SK-N-SH (cell line): ENCODE measurements at regions not wholly inside any gene's neighbourhood (a gene's known extent, or its start where the extent isn't known, plus 50 kb on each side); places are given as distances from the start of the nearest gene placed in this dataset.

Experiments used
- CTCF ChIA-PET: fragments of 300-600, 350-600 bp; formaldehyde crosslinking; extraction: SDS; loops from one replicate; lab custom pipeline; 2021; lab: Yijun Ruan, JAX
- POLR2A ChIA-PET: fragments of 350-600 bp; sonication (Branson Sonifier 250); formaldehyde crosslinking; extraction: SDS; loops from one replicate; lab custom pipeline; 2020; ENCODE audit warnings: antibody characterized with exemption, inconsistent platforms; lab: Yijun Ruan, JAX
- DNase-seq: peaks from one replicate; pipeline ENCODE4 v3.0.0; 2012
- H2AFZ ChIP-seq: fragments of 200-600 bp; sonication (generic); 2 replicates; pipeline ENCODE4 v1.8.1; 2016; ENCODE audit warnings: antibody characterized with exemption, mild to moderate bottlenecking, low read depth
- H3F3A ChIP-seq: fragments of 200-600 bp; sonication (generic); replicated peaks from 2 replicates; pipeline ENCODE3; 2016; ENCODE audit warnings: antibody characterized with exemption, mild to moderate bottlenecking; ENCODE audit not compliant: insufficient read depth
- H3K27ac ChIP-seq, 2 experiments: fragments of 200-500 bp in 1 of 2; fragments of 200-600 bp in 1 of 2; sonication (Bioruptor generic) in 1 of 2; sonication (generic), shearing (Covaris generic) in 1 of 2; 2 replicates each; pipeline versions ENCODE4 v1.5.1 to v1.6.1; 2014 to 2016; ENCODE audit warnings: low read depth in 2 of 2, inconsistent platforms in 1 of 2, low read length in 1 of 2, mild to moderate bottlenecking in 1 of 2, mixed read lengths in 1 of 2
- H3K27me3 ChIP-seq: fragments of 200-600 bp; sonication (generic), shearing (Covaris generic); 2 replicates; pipeline ENCODE4 v1.6.1; 2016; ENCODE audit warnings: mixed run types; ENCODE audit not compliant: insufficient read depth
- H3K36me3 ChIP-seq, 2 experiments: fragments of 200-500 bp in 1 of 2; fragments of 200-600 bp in 1 of 2; sonication (Bioruptor generic) in 1 of 2; sonication (generic) in 1 of 2; replicated peaks in 1 of 2; 2 replicates each; pipeline versions ENCODE3 to v1.5.1; 2014 to 2016; ENCODE audit warnings: low read length in 1 of 2, mild to moderate bottlenecking in 1 of 2; ENCODE audit not compliant: insufficient read depth in 2 of 2, control insufficient read depth in 1 of 2
- H3K4me1 ChIP-seq, 2 experiments: fragments of 200-500 bp in 1 of 2; fragments of 200-600 bp in 1 of 2; sonication (Bioruptor generic) in 1 of 2; sonication (generic), shearing (Covaris generic) in 1 of 2; 2 replicates each; pipeline versions ENCODE4 v1.5.1 to v1.6.1; 2014 to 2016; ENCODE audit warnings: low read depth in 1 of 2, low read length in 1 of 2, mixed run types in 1 of 2; ENCODE audit not compliant: insufficient read depth in 2 of 2, control insufficient read depth in 1 of 2
- H3K4me2 ChIP-seq: fragments of 200-600 bp; sonication (generic), shearing (Covaris generic); 2 replicates; pipeline ENCODE4 v1.6.1; 2017; ENCODE audit warnings: mixed run types
- H3K4me3 ChIP-seq, 2 experiments: fragments of 200-500 bp in 1 of 2; fragments of 200-600 bp in 1 of 2; sonication (Bioruptor generic) in 1 of 2; sonication (generic), shearing (Covaris generic) in 1 of 2; 2 replicates each; pipeline versions ENCODE4 v1.5.1 to v1.8.1; 2014 to 2016; ENCODE audit warnings: low read depth in 2 of 2, inconsistent platforms in 1 of 2, low read length in 1 of 2, mild to moderate bottlenecking in 1 of 2, mixed read lengths in 1 of 2, moderate library complexity in 1 of 2
- H3K79me2 ChIP-seq: fragments of 200-600 bp; sonication (generic); 2 replicates; pipeline ENCODE4 v1.8.1; 2017; ENCODE audit warnings: mild to moderate bottlenecking; ENCODE audit not compliant: insufficient read depth
- H3K9ac ChIP-seq: fragments of 200-600 bp; sonication (generic); 2 replicates; pipeline ENCODE4 v1.6.1; 2017; ENCODE audit warnings: mixed run types
- H3K9me2 ChIP-seq: fragments of 200-600 bp; sonication (generic); 2 replicates; pipeline ENCODE4 v1.6.1; 2017; ENCODE audit warnings: mixed run types
- H3K9me3 ChIP-seq: fragments of 200-600 bp; sonication (generic); 2 replicates; pipeline ENCODE4 v1.6.1; 2017; ENCODE audit warnings: mixed run types, mild to moderate bottlenecking, moderate library complexity
- H4K20me1 ChIP-seq: fragments of 200-600 bp; sonication (generic); 2 replicates; pipeline ENCODE4 v1.6.1; 2017; ENCODE audit warnings: mild to moderate bottlenecking, mixed run types; ENCODE audit not compliant: insufficient read depth
- CHD2 ChIP-seq: fragments of 150-350 bp; IDR thresholded peaks from 2 replicates; pipeline ENCODE4 v1.6.1; 2018; ENCODE audit warnings: low read length; ENCODE audit not compliant: partially characterized antibody
- ELF1 ChIP-seq: IDR thresholded peaks from 2 replicates; pipeline ENCODE4 v1.4.0; 2012
- EP300 ChIP-seq, 2 experiments: IDR thresholded peaks; 2 replicates each; pipeline versions ENCODE4 v1.4.0 to v1.6.1; 2012; ENCODE audit warnings: borderline replicate concordance in 1 of 2, low read depth in 1 of 2, low read length in 1 of 2
- FOXJ3 ChIP-seq: sonication (generic); formaldehyde crosslinking; IDR thresholded peaks from 2 replicates; pipeline ENCODE4 v1.5.1; 2020; ENCODE audit warnings: mild to moderate bottlenecking, missing genetic modification reagents
- FOXM1 ChIP-seq: IDR thresholded peaks from 2 replicates; pipeline ENCODE4 v1.4.0; 2012; ENCODE audit warnings: low read depth, mild to moderate bottlenecking
- GABPA ChIP-seq: IDR thresholded peaks from 2 replicates; pipeline ENCODE4 v1.4.0; 2012; ENCODE audit warnings: low read depth, mild to moderate bottlenecking
- GATA2 ChIP-seq: sonication (generic); formaldehyde crosslinking; IDR thresholded peaks from 2 replicates; pipeline ENCODE4 v1.5.0; 2020; ENCODE audit warnings: mild to moderate bottlenecking, missing genetic modification reagents
- MEF2A ChIP-seq: IDR thresholded peaks from 2 replicates; pipeline ENCODE4 v1.4.0; 2012; ENCODE audit warnings: low read depth, borderline replicate concordance
- MXI1 ChIP-seq: IDR thresholded peaks from 2 replicates; pipeline ENCODE4 v1.6.1; 2012; ENCODE audit warnings: mild to moderate bottlenecking, low read depth, low read length, improper control_type of control experiment
- POLR2AphosphoS5 ChIP-seq: IDR thresholded peaks from 2 replicates; pipeline ENCODE4 v1.6.1; 2012; ENCODE audit warnings: low read depth, low read length
- RAD21 ChIP-seq: IDR thresholded peaks from 2 replicates; pipeline ENCODE4 v1.6.1; 2012; ENCODE audit warnings: mild to moderate bottlenecking, low read length
- REST ChIP-seq: IDR thresholded peaks from 2 replicates; pipeline ENCODE4 v1.6.1; 2012; ENCODE audit warnings: mild to moderate bottlenecking, low read depth, low read length, moderate library complexity
- RFX5 ChIP-seq: IDR thresholded peaks from 2 replicates; pipeline ENCODE4 v1.6.1; 2012; ENCODE audit warnings: mild to moderate bottlenecking, improper control_type of control experiment, low read length
- SMC3 ChIP-seq: IDR thresholded peaks from 2 replicates; pipeline ENCODE4 v1.6.1; 2012; ENCODE audit warnings: low read depth, low read length, improper control_type of control experiment
- TAF1 ChIP-seq: IDR thresholded peaks from 2 replicates; pipeline ENCODE4 v1.6.1; 2012; ENCODE audit warnings: low read depth, mild to moderate bottlenecking, low read length, moderate library complexity, borderline replicate concordance
- TCF12 ChIP-seq: IDR thresholded peaks from 2 replicates; pipeline ENCODE4 v1.4.0; 2012
- USF1 ChIP-seq: IDR thresholded peaks from 2 replicates; pipeline ENCODE4 v1.4.0; 2012; ENCODE audit warnings: low read depth, borderline replicate concordance
- YY1 ChIP-seq: IDR thresholded peaks from 2 replicates; pipeline ENCODE4 v1.4.0; 2012; ENCODE audit warnings: low read depth, mild to moderate bottlenecking
- WGBS: methylation state at CpG from one replicate; pipeline ENCODE4 v1.1.6; 2017; ENCODE audit warnings: low lambda C conversion rate; 5-methylcytosine and 5-hydroxymethylcytosine counted together
- TF ChIP-seq, protein P1 (sequence below): IDR thresholded peaks from 2 replicates; pipeline ENCODE4 v1.4.0; 2012; ENCODE audit warnings: low read depth
- TF ChIP-seq, protein P2 (sequence below): fragments of 150-350 bp; IDR thresholded peaks from 2 replicates; pipeline ENCODE4 v1.6.1; 2016; ENCODE audit warnings: mild to moderate bottlenecking, low read depth, low read length

DNA sequence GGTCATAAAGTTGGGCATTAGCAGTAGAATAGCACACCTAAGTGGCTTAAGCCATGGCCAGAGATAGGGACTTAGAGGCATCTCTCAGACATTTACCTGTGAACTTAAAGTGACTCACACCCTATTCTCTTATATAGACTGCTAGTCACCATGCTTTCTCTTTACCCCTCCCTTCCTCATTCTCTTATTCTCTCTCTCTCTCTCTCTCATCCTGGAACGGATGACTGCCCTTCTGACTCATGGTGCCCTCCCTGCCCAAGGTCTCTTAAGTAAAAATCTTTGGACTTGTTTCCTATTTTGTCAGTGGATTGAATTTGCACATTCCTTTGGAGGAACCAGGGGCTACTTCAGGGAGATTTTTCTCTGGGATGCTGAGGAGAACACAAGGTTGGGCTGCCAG, 58.8 kb downstream of the NPAP1 start:
- no peaks in the 10 kb centered on the region for H3F3A ChIP-seq
- 0% methylated on average over 1 of the region's 1 CpG for WGBS
- DNase-seq = no peak
- H4K20me1 ChIP-seq = no peaks in the 10 kb centered on the region
- no peak overlapping the region for H2AFZ ChIP-seq
- POLR2A ChIA-PET = no interaction called here
- H3K27me3 ChIP-seq = no peaks in the 10 kb centered on the region
- H3K4me3 ChIP-seq = no peak overlapping the region
- H3K9ac ChIP-seq = no peak overlapping the region
- no peaks in the 10 kb centered on the region for H3K9me3 ChIP-seq
- CTCF ChIA-PET = no interaction called here
- TF ChIP-seq FOXM1 = no peak
- TF ChIP-seq TAF1 = no peak
- no peak overlapping the region for H3K4me2 ChIP-seq
- H3K79me2 ChIP-seq = no peaks in the 10 kb centered on the region
- H3K36me3 ChIP-seq = no peaks in the 10 kb centered on the region
- no peaks in the 10 kb centered on the region for H3K9me2 ChIP-seq
- H3K4me1 ChIP-seq = no peaks in the 10 kb centered on the region
- no peak overlapping the region for H3K27ac ChIP-seq

DNA sequence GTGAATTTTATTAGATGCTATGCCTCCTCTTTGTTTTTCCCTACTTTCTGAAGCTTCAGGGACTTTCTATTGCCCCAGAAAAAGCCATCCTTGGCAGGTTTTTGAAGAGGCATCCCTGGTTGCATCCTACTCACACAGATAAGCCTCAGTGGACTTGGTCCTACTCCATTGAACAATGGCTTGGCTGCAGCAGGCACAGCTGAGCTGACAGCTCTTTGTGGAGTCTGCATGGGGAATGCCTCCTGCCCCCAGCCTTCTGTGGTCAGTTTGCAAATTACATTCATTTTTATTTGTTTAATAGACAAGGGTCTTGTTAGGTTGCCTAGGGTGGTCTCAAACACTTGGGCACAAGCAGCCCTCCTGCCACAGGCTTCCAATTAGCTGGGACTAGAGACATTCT, 69.7 kb downstream of the NPAP1 start:
- POLR2A ChIA-PET = no interaction called here
- TF ChIP-seq CHD2 (no peak), SMC3 (no peak), FOXJ3 (no peak), TCF12 (no peak), ELF1 (no peak)
- TF ChIP-seq, protein P1, sequence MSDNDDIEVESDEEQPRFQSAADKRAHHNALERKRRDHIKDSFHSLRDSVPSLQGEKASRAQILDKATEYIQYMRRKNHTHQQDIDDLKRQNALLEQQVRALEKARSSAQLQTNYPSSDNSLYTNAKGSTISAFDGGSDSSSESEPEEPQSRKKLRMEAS = no peak
- no peaks in the 10 kb centered on the region for H3K27me3 ChIP-seq
- no peak overlapping the region for H3K4me3 ChIP-seq
- DNase-seq = no peak
- H4K20me1 ChIP-seq = no peaks in the 10 kb centered on the region
- no peaks in the 10 kb centered on the region for H3K9me2 ChIP-seq
- H3K4me1 ChIP-seq = no peaks in the 10 kb centered on the region
- H3K79me2 ChIP-seq = no peaks in the 10 kb centered on the region
- no peak overlapping the region for H2AFZ ChIP-seq
- CTCF ChIA-PET = no interaction called here
- H3K9ac ChIP-seq = no peak overlapping the region
- H3F3A ChIP-seq = no peaks in the 10 kb centered on the region
- no peak overlapping the region for H3K4me2 ChIP-seq
- H3K9me3 ChIP-seq = no peaks in the 10 kb centered on the region
- H3K27ac ChIP-seq = no peak overlapping the region
- no peaks in the 10 kb centered on the region for H3K36me3 ChIP-seq

DNA sequence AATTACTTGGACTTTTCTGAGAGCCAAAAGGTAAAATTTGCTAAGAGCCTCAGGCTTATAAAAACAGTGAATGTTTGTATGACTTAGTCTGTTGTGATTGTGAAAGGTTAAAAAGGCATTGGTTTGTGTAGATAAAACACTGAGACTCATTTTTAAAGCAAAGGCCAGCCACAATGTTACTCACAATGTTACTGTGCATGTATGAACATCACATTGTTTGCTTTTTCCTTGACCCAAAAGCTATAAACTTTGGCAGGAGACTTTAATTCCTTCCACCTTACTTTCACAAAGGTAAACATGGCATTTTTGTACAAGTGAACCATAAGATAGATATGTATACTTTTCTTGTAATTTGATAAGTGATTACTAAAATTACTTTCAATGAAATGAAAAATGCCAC, 70.5 kb downstream of the NPAP1 start:
- H3K27ac ChIP-seq = no peak overlapping the region
- H3F3A ChIP-seq = no peaks in the 10 kb centered on the region
- no peak overlapping the region for H3K4me2 ChIP-seq
- no peaks in the 10 kb centered on the region for H3K9me2 ChIP-seq
- DNase-seq = no peak
- H2AFZ ChIP-seq = no peak overlapping the region
- H3K4me1 ChIP-seq = no peaks in the 10 kb centered on the region
- H3K36me3 ChIP-seq = no peaks in the 10 kb centered on the region
- no peak overlapping the region for H3K9ac ChIP-seq
- no peaks in the 10 kb centered on the region for H3K79me2 ChIP-seq
- CTCF ChIA-PET = no interaction called here
- H3K4me3 ChIP-seq = no peak overlapping the region
- POLR2A ChIA-PET = no interaction called here
- no peaks in the 10 kb centered on the region for H3K27me3 ChIP-seq
- no peaks in the 10 kb centered on the region for H4K20me1 ChIP-seq
- no peaks in the 10 kb centered on the region for H3K9me3 ChIP-seq
- TF ChIP-seq RAD21 = no peak
- no peak for TF ChIP-seq GATA2
- TF ChIP-seq CHD2 = no peak
- TF ChIP-seq YY1 = no peak
- no peak for TF ChIP-seq POLR2AphosphoS5
- no peak for TF ChIP-seq ELF1
- no peak for TF ChIP-seq GABPA
- no peak for TF ChIP-seq MXI1
- TF ChIP-seq, protein P2, sequence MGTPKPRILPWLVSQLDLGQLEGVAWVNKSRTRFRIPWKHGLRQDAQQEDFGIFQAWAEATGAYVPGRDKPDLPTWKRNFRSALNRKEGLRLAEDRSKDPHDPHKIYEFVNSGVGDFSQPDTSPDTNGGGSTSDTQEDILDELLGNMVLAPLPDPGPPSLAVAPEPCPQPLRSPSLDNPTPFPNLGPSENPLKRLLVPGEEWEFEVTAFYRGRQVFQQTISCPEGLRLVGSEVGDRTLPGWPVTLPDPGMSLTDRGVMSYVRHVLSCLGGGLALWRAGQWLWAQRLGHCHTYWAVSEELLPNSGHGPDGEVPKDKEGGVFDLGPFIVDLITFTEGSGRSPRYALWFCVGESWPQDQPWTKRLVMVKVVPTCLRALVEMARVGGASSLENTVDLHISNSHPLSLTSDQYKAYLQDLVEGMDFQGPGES = no peak
- TF ChIP-seq SMC3 = no peak
- TF ChIP-seq MEF2A = no peak
- no peak for TF ChIP-seq RFX5
- TF ChIP-seq EP300 (IDR thresholded peaks at IDR 0.05; ENCODE audit: borderline replicate concordance in 1 of 2, low read depth in 1 of 2, low read length in 1 of 2) = no peak
- no peak for TF ChIP-seq USF1
- TF ChIP-seq REST = no peak
